Thyroid gland (tissue), 4 donors: ENCODE measurements at regions not wholly inside any gene's neighbourhood (a gene's known extent, or its start where the extent isn't known, plus 50 kb on each side); places are given as distances from the start of the nearest gene placed in this dataset.

Experiments
- POLR2A ChIP-seq, 2 donors: fragments of 450-650 bp; IDR thresholded peaks; one replicate each; pipeline ENCODE4 v1.6.1; 2017; ENCODE audit warnings: antibody characterized with exemption in 2 of 2, mild to moderate bottlenecking in 2 of 2, moderate library complexity in 1 of 2
- TF ChIP-seq, protein P1 (sequence below), 6 experiments: fragments of 200-600 bp in 3 of 6; fragments of 450-650 bp in 3 of 6; sonication (generic) in 3 of 6; IDR thresholded peaks; one replicate each; pipeline ENCODE4 v1.5.1; 2016 to 2019; ENCODE audit warnings: antibody characterized with exemption in 6 of 6, mild to moderate bottlenecking in 2 of 6, inconsistent platforms in 1 of 6, moderate library complexity in 1 of 6

DNA sequence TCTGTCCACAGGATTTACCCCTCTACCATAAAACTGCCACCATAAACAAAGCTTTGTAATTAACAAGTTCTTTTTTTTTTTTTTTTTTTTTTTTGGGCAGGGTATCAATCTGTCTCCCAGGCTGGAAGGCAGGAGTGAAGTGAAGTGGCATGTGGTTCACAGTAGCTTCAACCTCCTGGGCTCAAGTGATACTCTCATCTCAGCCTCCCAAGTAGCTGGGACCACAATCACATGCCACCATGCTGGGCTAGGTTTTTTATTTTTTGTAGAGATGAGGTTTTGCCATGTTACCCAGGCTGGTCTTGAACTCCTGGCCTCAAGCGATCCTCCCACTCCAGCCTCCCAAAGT lies 61.1 kb upstream of the NUDT4 start:
- TF ChIP-seq, protein P1, sequence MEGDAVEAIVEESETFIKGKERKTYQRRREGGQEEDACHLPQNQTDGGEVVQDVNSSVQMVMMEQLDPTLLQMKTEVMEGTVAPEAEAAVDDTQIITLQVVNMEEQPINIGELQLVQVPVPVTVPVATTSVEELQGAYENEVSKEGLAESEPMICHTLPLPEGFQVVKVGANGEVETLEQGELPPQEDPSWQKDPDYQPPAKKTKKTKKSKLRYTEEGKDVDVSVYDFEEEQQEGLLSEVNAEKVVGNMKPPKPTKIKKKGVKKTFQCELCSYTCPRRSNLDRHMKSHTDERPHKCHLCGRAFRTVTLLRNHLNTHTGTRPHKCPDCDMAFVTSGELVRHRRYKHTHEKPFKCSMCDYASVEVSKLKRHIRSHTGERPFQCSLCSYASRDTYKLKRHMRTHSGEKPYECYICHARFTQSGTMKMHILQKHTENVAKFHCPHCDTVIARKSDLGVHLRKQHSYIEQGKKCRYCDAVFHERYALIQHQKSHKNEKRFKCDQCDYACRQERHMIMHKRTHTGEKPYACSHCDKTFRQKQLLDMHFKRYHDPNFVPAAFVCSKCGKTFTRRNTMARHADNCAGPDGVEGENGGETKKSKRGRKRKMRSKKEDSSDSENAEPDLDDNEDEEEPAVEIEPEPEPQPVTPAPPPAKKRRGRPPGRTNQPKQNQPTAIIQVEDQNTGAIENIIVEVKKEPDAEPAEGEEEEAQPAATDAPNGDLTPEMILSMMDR (IDR thresholded peaks at IDR 0.05), result no peak
- TF ChIP-seq POLR2A (IDR thresholded peaks at IDR 0.05), result no peak
